ENCODE measurements at regions not wholly inside any gene's neighbourhood (a gene's known extent, or its start where the extent isn't known, plus 50 kb on each side); places are given as distances from the start of the nearest gene placed in this dataset.

DNA sequence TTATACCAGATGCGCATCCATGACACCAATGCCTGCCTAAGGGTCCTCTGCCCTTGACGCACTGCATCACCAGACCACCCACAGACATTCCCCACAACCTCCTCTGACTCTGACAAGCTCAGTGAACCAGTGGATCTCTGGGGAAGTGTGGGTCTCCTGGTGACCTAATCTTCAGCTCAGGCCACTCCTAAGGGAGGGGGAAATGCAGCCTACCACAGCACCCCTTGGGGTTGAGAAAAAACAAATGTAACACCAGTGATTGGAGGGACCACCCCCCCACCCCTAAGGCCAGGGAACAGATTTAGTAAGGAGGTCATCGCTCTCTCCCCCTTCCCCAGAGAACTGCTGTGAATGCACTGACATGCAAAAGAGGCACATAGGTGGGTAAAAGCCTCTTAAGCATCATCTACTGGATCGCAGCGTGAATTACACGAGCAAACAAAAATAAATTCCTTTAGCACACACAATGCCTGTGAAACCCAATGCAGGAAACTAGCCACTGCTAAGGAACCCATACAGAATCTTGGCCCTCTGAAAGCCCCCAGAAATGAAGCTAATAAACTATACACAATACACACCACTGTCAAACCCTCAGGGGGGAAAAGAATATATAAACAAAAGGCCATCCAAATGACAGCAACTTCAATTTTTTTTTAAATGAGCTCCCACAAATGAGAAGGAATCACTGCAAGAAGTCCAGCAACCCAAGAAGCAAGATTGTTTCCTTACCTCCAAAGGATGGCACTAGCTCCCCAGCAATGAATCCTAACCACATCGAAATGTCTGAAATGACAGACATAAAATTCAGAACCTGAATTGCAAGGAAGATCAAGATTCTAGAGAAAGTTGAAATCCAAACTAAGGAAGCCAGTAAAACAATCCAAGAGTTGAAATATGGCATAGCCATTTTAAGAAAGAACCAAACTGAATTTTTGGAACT, 513.7 kb upstream of the PTGER4 start:
- H3K4me3 ChIP-seq (ENCODE audit: low read length), result no peak overlapping the region
- no peak for DNase-seq (ENCODE audit: low read depth)
- TF ChIP-seq, protein P1, sequence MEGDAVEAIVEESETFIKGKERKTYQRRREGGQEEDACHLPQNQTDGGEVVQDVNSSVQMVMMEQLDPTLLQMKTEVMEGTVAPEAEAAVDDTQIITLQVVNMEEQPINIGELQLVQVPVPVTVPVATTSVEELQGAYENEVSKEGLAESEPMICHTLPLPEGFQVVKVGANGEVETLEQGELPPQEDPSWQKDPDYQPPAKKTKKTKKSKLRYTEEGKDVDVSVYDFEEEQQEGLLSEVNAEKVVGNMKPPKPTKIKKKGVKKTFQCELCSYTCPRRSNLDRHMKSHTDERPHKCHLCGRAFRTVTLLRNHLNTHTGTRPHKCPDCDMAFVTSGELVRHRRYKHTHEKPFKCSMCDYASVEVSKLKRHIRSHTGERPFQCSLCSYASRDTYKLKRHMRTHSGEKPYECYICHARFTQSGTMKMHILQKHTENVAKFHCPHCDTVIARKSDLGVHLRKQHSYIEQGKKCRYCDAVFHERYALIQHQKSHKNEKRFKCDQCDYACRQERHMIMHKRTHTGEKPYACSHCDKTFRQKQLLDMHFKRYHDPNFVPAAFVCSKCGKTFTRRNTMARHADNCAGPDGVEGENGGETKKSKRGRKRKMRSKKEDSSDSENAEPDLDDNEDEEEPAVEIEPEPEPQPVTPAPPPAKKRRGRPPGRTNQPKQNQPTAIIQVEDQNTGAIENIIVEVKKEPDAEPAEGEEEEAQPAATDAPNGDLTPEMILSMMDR (conservative IDR thresholded peaks at IDR 0.05; ENCODE audit: low read depth, low read length), result peak; percentile 1

GRCh38 chr5:40165106-40165788, 514.5 kb upstream of the PTGER4 start:
- no peak for DNase-seq (ENCODE audit: low read depth)
- TF ChIP-seq, protein P1 (conservative IDR thresholded peaks at IDR 0.05; ENCODE audit: low read depth, low read length), result no peak
- no peak overlapping the region for H3K4me3 ChIP-seq (ENCODE audit: low read length)

DNA sequence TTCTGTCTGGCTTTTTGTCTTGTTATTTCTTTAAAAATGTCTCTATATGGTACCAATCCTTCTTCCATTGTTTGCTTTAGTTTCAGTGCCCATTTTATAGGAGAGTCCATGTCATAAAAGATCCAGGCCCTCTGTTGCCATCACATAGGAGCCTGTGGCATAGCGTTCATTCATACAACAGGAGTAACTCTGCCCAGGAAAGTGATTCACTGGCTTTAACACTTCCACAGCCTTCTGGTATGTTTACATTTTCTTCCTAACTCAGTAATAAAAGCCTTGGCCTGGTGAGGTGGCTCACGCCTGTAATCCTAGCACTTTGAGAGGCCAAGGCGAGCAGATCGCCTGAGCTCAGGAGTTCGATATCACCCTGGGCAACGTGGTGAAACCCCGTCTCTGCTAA, 519.3 kb upstream of the PTGER4 start:
- no peak for DNase-seq (ENCODE audit: low read depth)
- TF ChIP-seq, protein P1 (conservative IDR thresholded peaks at IDR 0.05; ENCODE audit: low read depth, low read length), result no peak
- H3K4me3 ChIP-seq (ENCODE audit: low read length), result no peak overlapping the region

DNA sequence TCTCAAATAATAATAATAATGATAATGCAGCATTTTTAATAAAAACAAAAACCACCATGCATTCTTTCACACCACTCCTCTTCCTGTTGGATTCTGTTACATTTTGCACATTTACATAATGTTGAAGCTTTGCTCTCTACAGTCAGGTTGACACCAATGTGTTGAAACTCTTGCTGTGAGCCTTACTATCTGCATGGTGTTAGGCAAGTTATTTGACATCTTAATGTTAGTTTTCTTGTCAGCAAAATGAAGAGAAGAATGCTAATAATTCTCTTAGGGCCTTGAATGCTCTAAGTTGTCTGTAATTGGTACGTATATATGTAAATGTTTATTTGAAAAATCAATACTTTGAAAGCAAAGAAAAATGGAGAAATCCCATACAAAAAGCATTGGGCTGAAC, 525.5 kb upstream of the PTGER4 start:
- no peak overlapping the region for H3K4me3 ChIP-seq (ENCODE audit: low read length)
- no peak for DNase-seq (ENCODE audit: low read depth)
- TF ChIP-seq, protein P1 (conservative IDR thresholded peaks at IDR 0.05; ENCODE audit: low read depth, low read length), result no peak

DNA sequence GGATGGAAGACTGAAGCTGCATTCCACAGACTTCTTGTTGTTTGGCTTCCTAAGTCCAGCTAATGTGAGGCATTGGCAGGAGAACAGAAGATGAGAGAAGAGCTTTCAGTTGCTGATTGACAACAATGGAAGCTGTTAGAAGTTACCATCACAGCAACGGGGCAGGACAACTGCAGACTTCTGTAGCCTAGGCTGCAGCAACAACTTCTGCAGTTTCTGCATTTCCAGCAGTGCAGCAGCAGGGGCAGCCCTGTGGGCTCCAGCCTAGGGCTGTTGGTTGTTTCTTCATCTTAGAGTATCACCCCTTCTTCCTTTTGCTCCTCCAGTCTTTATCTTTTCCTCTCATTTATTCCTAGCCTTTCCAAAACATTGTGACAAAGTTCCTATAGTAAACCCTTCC, 528.8 kb upstream of the PTGER4 start:
- H3K4me3 ChIP-seq (ENCODE audit: low read length), result no peak overlapping the region
- TF ChIP-seq, protein P1 (conservative IDR thresholded peaks at IDR 0.05; ENCODE audit: low read depth, low read length), result no peak
- DNase-seq (ENCODE audit: low read depth), result no peak

- no peak overlapping the region for H3K4me3 ChIP-seq (ENCODE audit: low read length)
- no peak for DNase-seq (ENCODE audit: low read depth)
- TF ChIP-seq, protein P1 (conservative IDR thresholded peaks at IDR 0.05; ENCODE audit: low read depth, low read length), result no peak
Observed at GRCh38 chr5:40141896-40142295, 537.8 kb upstream of the PTGER4 start.

All from retinal pigment epithelial cell (primary cell).